ENCODE measurements at regions not wholly inside any gene's neighbourhood (a gene's known extent, or its start where the extent isn't known, plus 50 kb on each side); places are given as distances from the start of the nearest gene placed in this dataset.

DNA sequence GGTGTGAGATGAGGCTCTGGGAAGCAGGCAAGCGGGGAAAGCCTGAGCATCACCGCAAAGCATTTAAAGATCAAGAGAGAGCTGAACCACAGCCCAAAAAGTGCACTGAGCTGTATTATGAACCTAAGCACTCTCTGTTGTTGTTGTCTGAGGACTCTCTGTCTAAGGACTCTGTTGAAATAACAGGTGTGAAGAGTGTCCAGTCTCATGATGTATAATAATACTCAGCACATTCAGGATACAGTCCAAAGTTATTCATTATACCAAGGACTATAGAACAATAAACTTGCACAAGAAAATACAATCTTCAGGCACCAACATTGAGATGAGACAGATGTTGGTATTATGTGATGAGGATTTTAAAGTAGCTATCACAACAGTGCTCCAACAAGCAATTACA, 71.8 kb upstream of the CTSV start:
- WGBS (ENCODE audit: low lambda C conversion rate): 70% methylated on average over 2 of the region's 2 CpGs
- no peak overlapping the region for H3K4me3 ChIP-seq (replicated peaks in 1 of 3; ENCODE audit: insufficient read depth in 1 of 3, low read depth in 2 of 3, low read length in 3 of 3)
- no peak overlapping the region for H3K4me2 ChIP-seq (ENCODE audit: low read depth, low read length)
- no peak for DNase-seq (ENCODE audit: low spot score)
- POLR2A ChIA-PET: no interaction called here
- H3K79me2 ChIP-seq (ENCODE audit: insufficient read depth, low read length): no peaks in the 10 kb centered on the region
- H3K9ac ChIP-seq (ENCODE audit: insufficient read depth, low read depth, low read length): no peak overlapping the region
- H3K36me3 ChIP-seq (replicated peaks in 1 of 2; ENCODE audit: control insufficient read depth in 1 of 2, insufficient read depth in 2 of 2, low read length in 2 of 2): no peaks in the 10 kb centered on the region
- no TSS peak for BruUV-seq (replicated peaks)
- H3K4me1 ChIP-seq (ENCODE audit: insufficient read depth, low read length): 0 out of 2 replicates have a peak, but pooled peaks cover 4% of the 10 kb centered on the region
- ATAC-seq: no peak
- 0 out of 5 replicates have a peak, but pooled peaks cover 0 to 6% of the 10 kb centered on the region in 2 experiments for H3K27me3 ChIP-seq (ENCODE audit: control insufficient read depth in 1 of 2, insufficient read depth in 2 of 2, low read length in 2 of 2)
- CTCF ChIA-PET (ENCODE audit: low intra/inter-chr PET ratio, low total read pairs): no interaction called here
- no peak overlapping the region for H2AFZ ChIP-seq (ENCODE audit: low read length)
- intact Hi-C loops (cut with micrococcal nuclease; ENCODE audit: unreplicated experiment): no loop called here
- TF ChIP-seq, protein P1, sequence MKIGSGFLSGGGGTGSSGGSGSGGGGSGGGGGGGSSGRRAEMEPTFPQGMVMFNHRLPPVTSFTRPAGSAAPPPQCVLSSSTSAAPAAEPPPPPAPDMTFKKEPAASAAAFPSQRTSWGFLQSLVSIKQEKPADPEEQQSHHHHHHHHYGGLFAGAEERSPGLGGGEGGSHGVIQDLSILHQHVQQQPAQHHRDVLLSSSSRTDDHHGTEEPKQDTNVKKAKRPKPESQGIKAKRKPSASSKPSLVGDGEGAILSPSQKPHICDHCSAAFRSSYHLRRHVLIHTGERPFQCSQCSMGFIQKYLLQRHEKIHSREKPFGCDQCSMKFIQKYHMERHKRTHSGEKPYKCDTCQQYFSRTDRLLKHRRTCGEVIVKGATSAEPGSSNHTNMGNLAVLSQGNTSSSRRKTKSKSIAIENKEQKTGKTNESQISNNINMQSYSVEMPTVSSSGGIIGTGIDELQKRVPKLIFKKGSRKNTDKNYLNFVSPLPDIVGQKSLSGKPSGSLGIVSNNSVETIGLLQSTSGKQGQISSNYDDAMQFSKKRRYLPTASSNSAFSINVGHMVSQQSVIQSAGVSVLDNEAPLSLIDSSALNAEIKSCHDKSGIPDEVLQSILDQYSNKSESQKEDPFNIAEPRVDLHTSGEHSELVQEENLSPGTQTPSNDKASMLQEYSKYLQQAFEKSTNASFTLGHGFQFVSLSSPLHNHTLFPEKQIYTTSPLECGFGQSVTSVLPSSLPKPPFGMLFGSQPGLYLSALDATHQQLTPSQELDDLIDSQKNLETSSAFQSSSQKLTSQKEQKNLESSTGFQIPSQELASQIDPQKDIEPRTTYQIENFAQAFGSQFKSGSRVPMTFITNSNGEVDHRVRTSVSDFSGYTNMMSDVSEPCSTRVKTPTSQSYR (CRISPR knock-in tag; IDR thresholded peaks at IDR 0.05; ENCODE audit: borderline replicate concordance): no peak
- TF ChIP-seq JUND (CRISPR knock-in tag; IDR thresholded peaks at IDR 0.05): no peak
- no peak for TF ChIP-seq ZEB1 (IDR thresholded peaks at IDR 0.05; ENCODE audit: insufficient replicate concordance, low read depth)
- TF ChIP-seq, protein P2, sequence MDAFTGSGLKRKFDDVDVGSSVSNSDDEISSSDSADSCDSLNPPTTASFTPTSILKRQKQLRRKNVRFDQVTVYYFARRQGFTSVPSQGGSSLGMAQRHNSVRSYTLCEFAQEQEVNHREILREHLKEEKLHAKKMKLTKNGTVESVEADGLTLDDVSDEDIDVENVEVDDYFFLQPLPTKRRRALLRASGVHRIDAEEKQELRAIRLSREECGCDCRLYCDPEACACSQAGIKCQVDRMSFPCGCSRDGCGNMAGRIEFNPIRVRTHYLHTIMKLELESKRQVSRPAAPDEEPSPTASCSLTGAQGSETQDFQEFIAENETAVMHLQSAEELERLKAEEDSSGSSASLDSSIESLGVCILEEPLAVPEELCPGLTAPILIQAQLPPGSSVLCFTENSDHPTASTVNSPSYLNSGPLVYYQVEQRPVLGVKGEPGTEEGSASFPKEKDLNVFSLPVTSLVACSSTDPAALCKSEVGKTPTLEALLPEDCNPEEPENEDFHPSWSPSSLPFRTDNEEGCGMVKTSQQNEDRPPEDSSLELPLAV (CRISPR knock-in tag; conservative IDR thresholded peaks at IDR 0.05; ENCODE audit: low read depth): no peak
- no peak for TF ChIP-seq ZNF781 (CRISPR knock-in tag; IDR thresholded peaks at IDR 0.05; ENCODE audit: borderline replicate concordance, not compliant biosample characterization)
- TF ChIP-seq ZNF44 (CRISPR knock-in tag; IDR thresholded peaks at IDR 0.05): no peak
- no peak for TF ChIP-seq MEIS2 (CRISPR knock-in tag; IDR thresholded peaks at IDR 0.05)
- TF ChIP-seq, protein P3, sequence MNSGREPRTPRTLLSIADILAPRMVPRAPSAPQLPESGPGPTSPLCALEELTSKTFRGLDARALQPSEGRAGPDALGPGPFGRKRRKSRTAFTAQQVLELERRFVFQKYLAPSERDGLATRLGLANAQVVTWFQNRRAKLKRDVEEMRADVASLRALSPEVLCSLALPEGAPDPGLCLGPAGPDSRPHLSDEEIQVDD (CRISPR knock-in tag; IDR thresholded peaks at IDR 0.05; ENCODE audit: borderline replicate concordance): no peak
- TF ChIP-seq HHEX (CRISPR knock-in tag; IDR thresholded peaks at IDR 0.05): no peak
- TF ChIP-seq GFI1 (CRISPR knock-in tag; IDR thresholded peaks at IDR 0.05; ENCODE audit: borderline replicate concordance): no peak
- TF ChIP-seq ZNF124 (CRISPR knock-in tag; IDR thresholded peaks at IDR 0.05): no peak
- TF ChIP-seq SSRP1 (CRISPR knock-in tag; IDR thresholded peaks at IDR 0.05): no peak
- no peak for TF ChIP-seq AHR (CRISPR knock-in tag; IDR thresholded peaks at IDR 0.05)
- TF ChIP-seq, protein P4, sequence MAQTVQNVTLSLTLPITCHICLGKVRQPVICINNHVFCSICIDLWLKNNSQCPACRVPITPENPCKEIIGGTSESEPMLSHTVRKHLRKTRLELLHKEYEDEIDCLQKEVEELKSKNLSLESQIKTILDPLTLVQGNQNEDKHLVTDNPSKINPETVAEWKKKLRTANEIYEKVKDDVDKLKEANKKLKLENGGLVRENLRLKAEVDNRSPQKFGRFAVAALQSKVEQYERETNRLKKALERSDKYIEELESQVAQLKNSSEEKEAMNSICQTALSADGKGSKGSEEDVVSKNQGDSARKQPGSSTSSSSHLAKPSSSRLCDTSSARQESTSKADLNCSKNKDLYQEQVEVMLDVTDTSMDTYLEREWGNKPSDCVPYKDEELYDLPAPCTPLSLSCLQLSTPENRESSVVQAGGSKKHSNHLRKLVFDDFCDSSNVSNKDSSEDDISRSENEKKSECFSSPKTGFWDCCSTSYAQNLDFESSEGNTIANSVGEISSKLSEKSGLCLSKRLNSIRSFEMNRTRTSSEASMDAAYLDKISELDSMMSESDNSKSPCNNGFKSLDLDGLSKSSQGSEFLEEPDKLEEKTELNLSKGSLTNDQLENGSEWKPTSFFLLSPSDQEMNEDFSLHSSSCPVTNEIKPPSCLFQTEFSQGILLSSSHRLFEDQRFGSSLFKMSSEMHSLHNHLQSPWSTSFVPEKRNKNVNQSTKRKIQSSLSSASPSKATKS (CRISPR knock-in tag; IDR thresholded peaks at IDR 0.05): no peak
- TF ChIP-seq, protein P5, sequence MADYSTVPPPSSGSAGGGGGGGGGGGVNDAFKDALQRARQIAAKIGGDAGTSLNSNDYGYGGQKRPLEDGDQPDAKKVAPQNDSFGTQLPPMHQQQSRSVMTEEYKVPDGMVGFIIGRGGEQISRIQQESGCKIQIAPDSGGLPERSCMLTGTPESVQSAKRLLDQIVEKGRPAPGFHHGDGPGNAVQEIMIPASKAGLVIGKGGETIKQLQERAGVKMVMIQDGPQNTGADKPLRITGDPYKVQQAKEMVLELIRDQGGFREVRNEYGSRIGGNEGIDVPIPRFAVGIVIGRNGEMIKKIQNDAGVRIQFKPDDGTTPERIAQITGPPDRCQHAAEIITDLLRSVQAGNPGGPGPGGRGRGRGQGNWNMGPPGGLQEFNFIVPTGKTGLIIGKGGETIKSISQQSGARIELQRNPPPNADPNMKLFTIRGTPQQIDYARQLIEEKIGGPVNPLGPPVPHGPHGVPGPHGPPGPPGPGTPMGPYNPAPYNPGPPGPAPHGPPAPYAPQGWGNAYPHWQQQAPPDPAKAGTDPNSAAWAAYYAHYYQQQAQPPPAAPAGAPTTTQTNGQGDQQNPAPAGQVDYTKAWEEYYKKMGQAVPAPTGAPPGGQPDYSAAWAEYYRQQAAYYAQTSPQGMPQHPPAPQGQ (CRISPR knock-in tag; IDR thresholded peaks at IDR 0.05; ENCODE audit: borderline replicate concordance): no peak
- no peaks in the 10 kb centered on the region for H4K20me1 ChIP-seq (ENCODE audit: insufficient read depth, low read length)
- FAIRE-seq: no peak
- H3K27ac ChIP-seq (ENCODE audit: extremely low read length, insufficient read depth, low read length): no peak overlapping the region
- in situ Hi-C loops (cut with HindIII; ENCODE audit: extremely low pct_ligation_motif_present, low pct_unique_long_range_greater_than_20kb): no loop called here
- H3K9me3 ChIP-seq (ENCODE audit: low read length): no peaks in the 10 kb centered on the region
